Fibroblast of skin of left quadriceps (primary cell): ENCODE measurements at regions not wholly inside any gene's neighbourhood (a gene's known extent, or its start where the extent isn't known, plus 50 kb on each side); places are given as distances from the start of the nearest gene placed in this dataset.

Source experiments
- DNase-seq, 2 experiments: peaks; one replicate each; pipeline ENCODE4 v3.0.0-alpha.2; 2013; ENCODE audit warnings: low read depth in 2 of 2

- DNase-seq: no peak
These were observed 55.1 kb upstream of the CLDN10 start for GRCh38 chr13:95497381-95497807.

GRCh38 chr13:95498886-95499285 is 53.6 kb upstream of the CLDN10 start:
- DNase-seq: no peak

GRCh38 chr13:95499811-95500712 is 52.5 kb upstream of the CLDN10 start:
- DNase-seq: no peak

- no peak for DNase-seq
These were observed 50.3 kb upstream of the CLDN10 start for GRCh38 chr13:95502216-95502615.
